GM23338 (cell line): ENCODE measurements at regions not wholly inside any gene's neighbourhood (a gene's known extent, or its start where the extent isn't known, plus 50 kb on each side); places are given as distances from the start of the nearest gene placed in this dataset.

Experiments
- ATAC-seq: fragments of 200-7000 bp; cut with Tn5 transposase; 3 replicates; pipeline ENCODE4 v1.9.1; 2020
- DNase-seq: peaks from one replicate; pipeline ENCODE4 v3.0.0-alpha.2; 2015; ENCODE audit warnings: low spot score
- H2AFZ ChIP-seq: fragments of 200-600 bp; sonication (generic); 2 replicates; pipeline ENCODE4 v1.8.0; 2016; ENCODE audit warnings: antibody characterized with exemption, mild to moderate bottlenecking, moderate library complexity
- H3F3A ChIP-seq: fragments of 200-600 bp; sonication (generic); replicated peaks from 2 replicates; pipeline ENCODE4 v1.8.0; 2017; ENCODE audit warnings: antibody characterized with exemption, mixed run types, low read depth
- H3K27ac ChIP-seq: fragments of 200-600 bp; sonication (generic); 2 replicates; pipeline ENCODE4 v1.6.1; 2016; ENCODE audit warnings: low read depth
- H3K27me3 ChIP-seq: fragments of 200-600 bp; sonication (generic); 2 replicates; pipeline ENCODE4 v1.8.0; 2016; ENCODE audit warnings: mild to moderate bottlenecking, mixed run types, moderate library complexity; ENCODE audit not compliant: insufficient read depth
- H3K36me3 ChIP-seq: fragments of 200-600 bp; sonication (generic); 2 replicates; pipeline ENCODE4 v1.8.0; 2016; ENCODE audit warnings: mild to moderate bottlenecking; ENCODE audit not compliant: insufficient read depth
- H3K4me1 ChIP-seq: fragments of 200-600 bp; sonication (generic); 2 replicates; pipeline ENCODE4 v1.8.0; 2016; ENCODE audit warnings: mild to moderate bottlenecking, moderate library complexity; ENCODE audit not compliant: insufficient read depth
- H3K4me2 ChIP-seq: fragments of 200-600 bp; sonication (generic); 2 replicates; pipeline ENCODE4 v1.7.1; 2017; ENCODE audit warnings: mixed run types
- H3K4me3 ChIP-seq: fragments of 200-600 bp; sonication (generic); 2 replicates; pipeline ENCODE4 v1.6.1; 2016; ENCODE audit warnings: mixed run types
- H3K79me2 ChIP-seq: fragments of 200-600 bp; sonication (generic); replicated peaks from 2 replicates; pipeline ENCODE4 v1.8.0; 2017; ENCODE audit warnings: mild to moderate bottlenecking; ENCODE audit not compliant: insufficient read depth
- H3K9me2 ChIP-seq: fragments of 200-600 bp; sonication (generic); 2 replicates; pipeline ENCODE4 v1.8.0; 2017; ENCODE audit not compliant: insufficient read depth
- H4K20me1 ChIP-seq: fragments of 200-600 bp; sonication (generic); replicated peaks from 2 replicates; pipeline ENCODE4 v1.8.0; 2017; ENCODE audit warnings: mild to moderate bottlenecking; ENCODE audit not compliant: insufficient read depth
- H3K27ac Mint-ChIP-seq: 2 replicates; pipeline ENCODE4 v1.8.0; 2020; ENCODE audit warnings: inconsistent platforms, mild to moderate bottlenecking, moderate library complexity, mixed read lengths
- H3K27me3 Mint-ChIP-seq: 3 replicates; pipeline ENCODE4 v1.8.0; 2022; ENCODE audit warnings: low read depth, mild to moderate bottlenecking, moderate library complexity, mixed read lengths, inconsistent platforms; ENCODE audit not compliant: insufficient read depth, poor library complexity
- H3K36me3 Mint-ChIP-seq: 3 replicates; pipeline ENCODE4 v1.8.0; 2021; ENCODE audit warnings: low read depth, mild to moderate bottlenecking, inconsistent platforms, moderate library complexity, mixed read lengths
- H3K4me1 Mint-ChIP-seq: 3 replicates; pipeline ENCODE4 v1.8.0; 2020; ENCODE audit warnings: mild to moderate bottlenecking, inconsistent platforms, mixed read lengths
- H3K4me3 Mint-ChIP-seq: 3 replicates; pipeline ENCODE4 v1.8.0; 2021; ENCODE audit warnings: moderate library complexity, mild to moderate bottlenecking, inconsistent platforms, mixed read lengths
- H3K9me3 Mint-ChIP-seq: 3 replicates; pipeline ENCODE4 v1.8.0; 2020; ENCODE audit warnings: moderate library complexity, mild to moderate bottlenecking, inconsistent platforms, mixed read lengths
- CREB1 ChIP-seq: fragments of 250-450 bp; sonication (Bioruptor Pico); IDR thresholded peaks from 2 replicates; pipeline ENCODE4 v1.5.0; 2020; ENCODE audit warnings: low read depth, mild to moderate bottlenecking, moderate library complexity
- ETS1 ChIP-seq: IDR thresholded peaks from 2 replicates; pipeline ENCODE4 v1.6.1; 2016; ENCODE audit warnings: antibody characterized with exemption
- EZH2phosphoT487 ChIP-seq: fragments of 200-600 bp; sonication (generic); IDR thresholded peaks from one replicate; pipeline ENCODE4 v1.8.1; 2018; ENCODE audit warnings: antibody characterized with exemption; ENCODE audit not compliant: unreplicated experiment
- JUNB ChIP-seq: IDR thresholded peaks from one replicate; pipeline ENCODE4 v1.6.1; 2016; ENCODE audit warnings: antibody characterized with exemption; ENCODE audit not compliant: unreplicated experiment
- POLR2AphosphoS5 ChIP-seq: IDR thresholded peaks from 2 replicates; pipeline ENCODE4 v1.6.1; 2016; ENCODE audit warnings: antibody characterized with exemption, low read depth
- STAT1 ChIP-seq: IDR thresholded peaks from one replicate; pipeline ENCODE4 v1.6.1; 2016; ENCODE audit warnings: antibody characterized with exemption; ENCODE audit not compliant: unreplicated experiment
- ZNF114 ChIP-seq: fragments of 250-450 bp; sonication (Bioruptor Pico); IDR thresholded peaks from 2 replicates; pipeline ENCODE4 v1.5.0; 2020; ENCODE audit warnings: mild to moderate bottlenecking, moderate library complexity
- ZNF331 ChIP-seq: fragments of 250-450 bp; sonication (Bioruptor Pico); IDR thresholded peaks from 2 replicates; pipeline ENCODE4 v1.5.0; 2020; ENCODE audit warnings: low read depth, mild to moderate bottlenecking, moderate library complexity
- ZNF462 ChIP-seq: fragments of 250-450 bp; sonication (Bioruptor Pico); IDR thresholded peaks from 2 replicates; pipeline ENCODE4 v1.5.0; 2020; ENCODE audit warnings: mild to moderate bottlenecking, moderate library complexity
- TF ChIP-seq, protein P1 (sequence below), 2 experiments: fragments of 200-600 bp in 1 of 2; sonication (generic) in 1 of 2; conservative IDR thresholded peaks; 2 replicates each; pipeline versions ENCODE4 v1.5.1 to v1.6.1; 2016 to 2017; ENCODE audit warnings: antibody characterized with exemption in 2 of 2, low read depth in 2 of 2, mild to moderate bottlenecking in 2 of 2, moderate library complexity in 1 of 2
- TF ChIP-seq, protein P2 (sequence below): IDR thresholded peaks from one replicate; pipeline ENCODE4 v1.6.1; 2018; ENCODE audit warnings: antibody characterized with exemption; ENCODE audit not compliant: unreplicated experiment

DNA sequence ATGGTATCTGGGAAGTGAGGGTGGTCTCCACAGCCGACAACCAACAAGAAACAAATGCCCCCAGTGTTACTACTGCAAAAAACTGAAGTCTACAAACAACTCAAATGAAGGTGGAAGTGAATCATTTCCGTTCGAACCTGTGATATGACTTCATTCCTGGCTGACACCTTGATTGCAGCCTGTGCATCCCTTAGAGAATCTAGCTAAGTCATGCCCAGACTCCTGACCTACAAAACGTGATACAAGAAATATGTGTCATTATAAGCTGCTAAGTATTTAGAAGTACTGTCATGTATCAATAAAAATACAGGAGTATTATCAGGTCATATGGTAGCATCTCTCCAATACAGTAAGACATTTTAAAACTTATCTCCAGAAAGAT lies 959.7 kb upstream of the LCORL start:
- Mint-ChIP-seq H3K4me1 (no peaks in the 10 kb centered on the region), H3K27ac (no peak overlapping the region), H3K4me3 (no peak overlapping the region), H3K27me3 (no peaks in the 10 kb centered on the region), H3K36me3 (peaks cover 9% of the 10 kb centered on the region; the same call in 2 of the 3 replicates), H3K9me3 (peaks cover 2% of the 10 kb centered on the region; the same call in 2 of the 3 replicates)
- H3F3A ChIP-seq, result no peaks in the 10 kb centered on the region
- no peak for TF ChIP-seq ZNF331 (CRISPR knock-in tag)
- TF ChIP-seq ETS1, result no peak
- no peak for TF ChIP-seq ZNF462
- TF ChIP-seq, protein P1, sequence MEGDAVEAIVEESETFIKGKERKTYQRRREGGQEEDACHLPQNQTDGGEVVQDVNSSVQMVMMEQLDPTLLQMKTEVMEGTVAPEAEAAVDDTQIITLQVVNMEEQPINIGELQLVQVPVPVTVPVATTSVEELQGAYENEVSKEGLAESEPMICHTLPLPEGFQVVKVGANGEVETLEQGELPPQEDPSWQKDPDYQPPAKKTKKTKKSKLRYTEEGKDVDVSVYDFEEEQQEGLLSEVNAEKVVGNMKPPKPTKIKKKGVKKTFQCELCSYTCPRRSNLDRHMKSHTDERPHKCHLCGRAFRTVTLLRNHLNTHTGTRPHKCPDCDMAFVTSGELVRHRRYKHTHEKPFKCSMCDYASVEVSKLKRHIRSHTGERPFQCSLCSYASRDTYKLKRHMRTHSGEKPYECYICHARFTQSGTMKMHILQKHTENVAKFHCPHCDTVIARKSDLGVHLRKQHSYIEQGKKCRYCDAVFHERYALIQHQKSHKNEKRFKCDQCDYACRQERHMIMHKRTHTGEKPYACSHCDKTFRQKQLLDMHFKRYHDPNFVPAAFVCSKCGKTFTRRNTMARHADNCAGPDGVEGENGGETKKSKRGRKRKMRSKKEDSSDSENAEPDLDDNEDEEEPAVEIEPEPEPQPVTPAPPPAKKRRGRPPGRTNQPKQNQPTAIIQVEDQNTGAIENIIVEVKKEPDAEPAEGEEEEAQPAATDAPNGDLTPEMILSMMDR (conservative IDR thresholded peaks at IDR 0.05; ENCODE audit: low read depth in 2 of 2), result no peak
- no peak for TF ChIP-seq STAT1
- no peak for TF ChIP-seq ZNF114 (CRISPR knock-in tag)
- TF ChIP-seq POLR2AphosphoS5, result no peak
- TF ChIP-seq, protein P2, sequence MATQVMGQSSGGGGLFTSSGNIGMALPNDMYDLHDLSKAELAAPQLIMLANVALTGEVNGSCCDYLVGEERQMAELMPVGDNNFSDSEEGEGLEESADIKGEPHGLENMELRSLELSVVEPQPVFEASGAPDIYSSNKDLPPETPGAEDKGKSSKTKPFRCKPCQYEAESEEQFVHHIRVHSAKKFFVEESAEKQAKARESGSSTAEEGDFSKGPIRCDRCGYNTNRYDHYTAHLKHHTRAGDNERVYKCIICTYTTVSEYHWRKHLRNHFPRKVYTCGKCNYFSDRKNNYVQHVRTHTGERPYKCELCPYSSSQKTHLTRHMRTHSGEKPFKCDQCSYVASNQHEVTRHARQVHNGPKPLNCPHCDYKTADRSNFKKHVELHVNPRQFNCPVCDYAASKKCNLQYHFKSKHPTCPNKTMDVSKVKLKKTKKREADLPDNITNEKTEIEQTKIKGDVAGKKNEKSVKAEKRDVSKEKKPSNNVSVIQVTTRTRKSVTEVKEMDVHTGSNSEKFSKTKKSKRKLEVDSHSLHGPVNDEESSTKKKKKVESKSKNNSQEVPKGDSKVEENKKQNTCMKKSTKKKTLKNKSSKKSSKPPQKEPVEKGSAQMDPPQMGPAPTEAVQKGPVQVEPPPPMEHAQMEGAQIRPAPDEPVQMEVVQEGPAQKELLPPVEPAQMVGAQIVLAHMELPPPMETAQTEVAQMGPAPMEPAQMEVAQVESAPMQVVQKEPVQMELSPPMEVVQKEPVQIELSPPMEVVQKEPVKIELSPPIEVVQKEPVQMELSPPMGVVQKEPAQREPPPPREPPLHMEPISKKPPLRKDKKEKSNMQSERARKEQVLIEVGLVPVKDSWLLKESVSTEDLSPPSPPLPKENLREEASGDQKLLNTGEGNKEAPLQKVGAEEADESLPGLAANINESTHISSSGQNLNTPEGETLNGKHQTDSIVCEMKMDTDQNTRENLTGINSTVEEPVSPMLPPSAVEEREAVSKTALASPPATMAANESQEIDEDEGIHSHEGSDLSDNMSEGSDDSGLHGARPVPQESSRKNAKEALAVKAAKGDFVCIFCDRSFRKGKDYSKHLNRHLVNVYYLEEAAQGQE, result no peak
- TF ChIP-seq EZH2phosphoT487, result no peak
- no peak for TF ChIP-seq JUNB
- no peak for TF ChIP-seq CREB1 (CRISPR knock-in tag)
- H3K4me3 ChIP-seq, result no peak overlapping the region
- no peak overlapping the region for H2AFZ ChIP-seq
- no peaks in the 10 kb centered on the region for H4K20me1 ChIP-seq
- ATAC-seq, result no peak
- H3K27me3 ChIP-seq, result no peaks in the 10 kb centered on the region
- H3K9me2 ChIP-seq, result no peaks in the 10 kb centered on the region
- DNase-seq, result no peak
- no peaks in the 10 kb centered on the region for H3K36me3 ChIP-seq
- no peaks in the 10 kb centered on the region for H3K79me2 ChIP-seq
- no peak overlapping the region for H3K27ac ChIP-seq
- no peak overlapping the region for H3K4me2 ChIP-seq
- no peaks in the 10 kb centered on the region for H3K4me1 ChIP-seq
